COR-L47 (cell line): ENCODE measurements at regions not wholly inside any gene's neighbourhood (a gene's known extent, or its start where the extent isn't known, plus 50 kb on each side); places are given as distances from the start of the nearest gene placed in this dataset.
A peak's percentile ranks its signal among the peaks of the same experiment; 100 is the strongest.
"Not testable (repeated sequence)": the region's sequence is repeated elsewhere in the genome, so short reads cannot be mapped to it uniquely, and the experiment has no call there.

Source experiments
- DNase-seq: peaks from one replicate; lab custom pipeline; 2025; lab: John Stamatoyannopoulos, UW

DNA sequence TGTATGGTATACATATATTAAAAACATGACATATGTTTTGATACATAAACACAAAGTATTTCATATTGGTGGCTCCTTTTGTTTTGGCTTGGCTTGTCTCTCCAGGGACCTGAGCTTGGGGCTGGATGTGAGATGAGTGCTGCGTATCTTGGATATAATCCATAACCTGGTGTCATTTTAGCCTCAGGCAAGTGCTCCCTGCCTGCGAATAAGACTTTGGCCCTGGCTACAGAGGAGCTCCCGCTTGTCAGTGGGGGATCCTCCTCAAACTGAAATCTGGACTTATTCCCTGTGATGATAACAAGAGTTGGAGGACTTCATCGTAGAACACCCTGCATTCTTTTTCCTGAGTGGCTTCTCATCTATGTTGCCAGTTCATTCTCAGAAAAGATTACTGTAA lies 341.7 kb upstream of the CLINT1 start:
- DNase-seq = no peak

DNA sequence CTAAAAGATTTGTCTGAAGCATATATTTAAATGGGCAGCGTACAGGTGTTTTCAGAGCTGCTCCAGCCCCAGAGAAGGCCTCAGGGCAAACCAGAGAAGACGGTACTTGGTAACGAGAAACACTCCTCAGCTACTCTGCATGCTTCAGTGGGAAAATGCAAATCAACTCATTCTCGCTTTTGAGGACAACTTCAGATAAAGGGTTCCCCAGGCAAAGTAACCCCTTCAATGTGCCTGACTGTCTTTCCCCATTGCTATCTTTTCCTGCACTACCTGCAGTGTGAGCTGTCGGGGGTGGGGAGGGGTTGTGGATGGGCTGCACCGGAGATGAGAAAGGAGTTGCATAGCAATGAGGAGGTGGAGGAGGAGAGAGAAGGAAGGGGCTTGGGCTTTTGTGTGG lies 339.7 kb upstream of the CLINT1 start:
- no peak for DNase-seq

DNA sequence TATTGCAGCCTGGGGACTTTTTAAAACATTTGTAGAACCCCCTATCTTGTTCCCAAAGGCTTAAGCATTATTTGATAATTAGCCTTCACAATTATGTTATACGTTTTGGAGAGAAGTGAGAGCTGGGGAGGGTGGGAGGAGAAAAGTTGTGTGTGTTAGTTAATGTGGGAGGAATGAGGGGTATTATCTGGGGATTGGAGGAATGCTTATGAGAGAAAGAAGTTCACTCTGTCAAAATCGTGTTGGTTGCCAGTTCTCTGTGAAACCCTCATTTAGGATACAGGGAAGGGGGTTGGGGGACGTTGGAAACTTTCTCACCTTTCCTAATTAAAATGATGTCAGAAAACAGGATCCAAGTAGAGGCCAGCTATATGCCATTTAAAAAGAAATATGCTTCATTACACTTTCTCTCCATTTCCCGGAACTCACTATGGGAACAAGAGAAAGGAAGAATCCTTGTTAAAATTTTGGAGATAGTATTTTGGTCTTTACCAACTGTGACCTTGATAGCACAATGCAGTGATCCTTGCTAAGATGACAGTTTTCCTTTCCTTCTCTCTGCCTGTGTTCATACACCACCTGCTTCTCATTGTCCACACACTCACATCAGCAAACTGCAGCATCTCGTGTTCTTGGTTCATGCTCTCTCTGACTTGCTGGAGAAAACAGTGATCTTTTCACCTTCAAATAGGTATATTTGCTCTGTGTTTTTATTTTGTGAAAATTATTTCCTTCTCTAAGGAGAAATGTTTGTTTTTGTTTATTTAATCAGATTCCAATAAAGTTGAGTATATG lies 336.7 kb upstream of the CLINT1 start:
- no peak for DNase-seq

- no peak for DNase-seq
Observed at GRCh38 chr5:158194561-158194976, 335.6 kb upstream of the CLINT1 start.

DNA sequence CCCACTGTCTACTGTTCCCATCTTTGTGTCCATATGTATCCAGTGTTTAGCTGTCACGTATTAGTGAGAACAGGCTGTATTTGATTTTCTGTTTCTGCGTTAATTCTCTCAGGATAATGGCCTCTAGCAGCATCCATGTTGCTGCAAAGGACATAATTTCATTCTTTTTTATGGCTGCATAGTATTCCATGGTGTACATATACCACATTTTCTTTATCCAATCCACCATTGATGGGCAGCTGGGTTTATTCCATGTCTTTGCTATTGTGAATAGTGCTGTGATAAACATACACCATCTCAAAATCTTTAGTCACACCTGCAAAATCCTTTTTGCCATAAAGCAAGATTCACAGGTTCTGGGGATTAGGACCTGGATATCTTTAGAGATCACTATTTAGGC lies 334.4 kb upstream of the CLINT1 start:
- not testable (repeated sequence) for DNase-seq

DNA sequence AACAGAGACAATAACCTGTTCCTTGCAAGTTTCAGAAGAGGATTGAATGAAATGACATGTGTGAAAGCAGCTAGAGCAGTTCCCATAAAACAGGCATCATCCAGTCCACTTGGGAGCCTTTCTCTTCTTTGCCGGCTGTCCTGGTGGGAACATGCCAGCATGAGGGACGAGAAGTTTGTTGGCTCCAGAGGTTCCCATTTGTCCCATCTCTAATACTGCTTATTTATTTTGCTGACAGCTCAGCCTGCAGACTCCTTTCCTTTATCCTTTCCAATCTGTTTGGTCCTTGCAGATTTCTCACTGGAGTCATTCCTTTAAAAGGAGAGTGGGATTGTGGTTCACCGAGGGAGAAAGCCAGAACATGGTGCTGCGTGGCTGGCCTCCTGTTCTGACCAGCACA lies 321.5 kb upstream of the CLINT1 start:
- DNase-seq = no peak

DNA sequence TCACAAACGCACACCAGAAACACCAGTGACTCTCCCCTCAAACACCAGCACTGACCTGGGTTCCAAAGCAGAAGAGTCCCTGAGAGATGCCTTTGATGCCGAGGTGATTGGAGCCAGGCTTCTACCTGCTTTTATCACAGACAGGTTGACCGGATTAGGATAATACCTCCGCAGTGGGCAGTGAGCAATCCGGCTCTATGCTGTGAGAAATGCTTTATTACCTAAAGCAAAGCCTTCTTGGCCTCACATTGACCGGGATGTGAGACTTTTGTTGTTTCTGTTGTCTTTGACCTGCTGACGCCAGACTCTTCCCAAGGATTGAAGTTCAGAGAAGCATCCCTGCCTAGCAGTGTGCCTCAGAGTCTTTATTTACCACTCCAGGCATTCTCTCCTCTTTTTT lies 320.3 kb upstream of the CLINT1 start:
- DNase-seq = no peak

GRCh38 chr5:158178535-158178934 lies 319.6 kb upstream of the CLINT1 start:
- DNase-seq = no peak

DNA sequence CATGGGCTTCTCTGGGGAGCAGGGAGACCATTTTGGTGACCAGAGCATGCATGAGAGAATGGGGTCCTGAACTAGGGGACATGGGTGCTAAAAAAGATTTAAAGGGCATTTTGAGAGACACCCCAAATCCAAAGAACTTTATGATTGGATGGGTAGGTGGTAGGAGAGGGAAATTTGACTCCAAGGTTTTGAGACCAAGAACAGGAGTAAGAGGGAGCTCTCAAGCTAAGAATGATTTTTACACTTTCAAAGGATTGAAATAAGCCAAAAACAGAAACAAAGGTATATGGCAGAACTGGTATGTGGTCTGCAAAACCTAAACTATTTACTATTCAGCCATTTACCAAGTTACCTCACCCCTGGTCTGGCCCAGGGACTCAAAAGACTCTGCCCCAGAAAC lies 318.2 kb upstream of the CLINT1 start:
- no peak for DNase-seq

DNA sequence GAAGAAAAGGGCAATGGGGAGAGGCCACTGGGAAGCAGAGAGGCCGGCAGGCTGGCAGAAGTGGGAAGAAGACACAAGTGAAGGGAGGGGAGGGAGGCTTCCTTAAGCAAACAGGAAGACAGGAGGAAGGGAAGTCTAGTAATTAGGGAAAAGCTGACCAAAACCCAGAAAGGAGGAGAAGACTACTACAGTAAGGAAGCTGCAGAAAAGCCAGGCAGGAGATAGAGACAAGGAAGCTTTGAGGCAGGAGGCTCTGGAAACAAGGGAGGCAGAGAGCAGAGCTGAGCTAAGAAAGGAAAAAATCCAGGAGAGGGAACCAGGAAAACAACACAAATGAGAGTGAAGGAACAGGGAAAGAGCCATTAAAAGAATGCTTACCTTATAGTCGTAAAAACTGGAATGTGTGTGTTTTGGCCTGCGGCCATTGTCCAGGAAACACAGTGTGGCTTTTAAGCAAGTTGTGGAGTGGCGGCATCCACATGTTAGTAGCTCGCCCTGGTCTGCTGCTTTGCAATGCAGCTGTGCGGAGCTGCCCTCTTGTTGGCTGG lies 317.1 kb upstream of the CLINT1 start:
- no peak for DNase-seq

- DNase-seq = peak; percentile 41
Observed at GRCh38 chr5:158174918-158175851, 316.2 kb upstream of the CLINT1 start.

DNA sequence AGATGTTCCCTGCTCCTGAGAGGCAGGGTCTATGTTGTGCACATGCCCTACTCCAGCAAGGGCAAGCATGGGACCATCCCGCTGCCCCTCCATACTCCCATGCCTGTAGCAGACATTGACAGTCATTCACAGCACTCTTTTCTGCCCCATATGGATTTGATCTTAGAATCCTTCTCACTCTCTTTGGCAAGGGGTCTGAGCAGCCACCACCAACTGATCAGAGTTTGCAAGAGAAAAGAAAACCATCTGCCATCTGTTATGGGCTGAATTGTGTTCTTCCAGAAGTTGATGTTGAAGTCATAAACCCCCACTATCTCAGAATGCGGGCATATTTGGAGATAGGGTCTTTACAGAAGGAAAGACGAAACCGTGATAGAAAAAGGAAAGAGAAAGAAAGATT lies 315.1 kb upstream of the CLINT1 start:
- no peak for DNase-seq

DNA sequence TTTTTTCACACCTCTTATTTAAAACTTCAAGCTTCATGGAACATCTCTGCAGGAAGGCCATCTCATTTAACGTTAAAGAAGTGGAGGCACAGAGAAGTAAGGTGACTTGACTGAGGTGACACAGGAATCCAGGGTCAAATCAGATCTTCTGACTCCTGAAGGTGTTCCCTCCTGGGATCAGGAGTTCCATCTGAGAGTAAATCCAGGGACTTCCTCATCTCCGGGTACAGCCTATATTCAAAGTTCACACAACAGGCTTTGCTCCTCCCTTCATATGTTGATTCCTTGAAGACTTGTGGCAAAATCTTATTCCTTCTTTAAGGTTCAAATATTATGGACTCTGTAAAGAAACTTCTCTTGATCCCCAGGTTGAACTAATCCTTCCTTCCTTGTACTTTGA lies 313.1 kb upstream of the CLINT1 start:
- no peak for DNase-seq

DNA sequence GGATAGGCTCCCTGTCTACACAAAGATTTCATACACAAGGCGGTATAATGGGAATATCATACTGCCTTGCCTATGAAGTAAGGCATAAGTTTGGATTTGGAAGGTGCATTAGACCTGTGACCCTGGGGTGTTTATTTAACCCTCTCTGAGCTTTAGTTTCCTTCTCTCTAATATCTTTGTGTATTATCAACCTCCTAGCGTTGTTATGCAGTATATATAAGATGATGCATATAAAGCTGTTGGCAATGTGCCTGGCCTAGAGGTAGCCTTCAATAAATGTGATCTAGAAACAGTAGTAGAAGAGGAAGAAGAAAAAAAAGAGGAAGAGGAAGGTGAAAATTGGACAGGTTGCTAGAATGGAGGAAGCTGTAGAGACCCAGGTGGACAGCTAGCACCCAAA lies 311.6 kb upstream of the CLINT1 start:
- DNase-seq = no peak

DNA sequence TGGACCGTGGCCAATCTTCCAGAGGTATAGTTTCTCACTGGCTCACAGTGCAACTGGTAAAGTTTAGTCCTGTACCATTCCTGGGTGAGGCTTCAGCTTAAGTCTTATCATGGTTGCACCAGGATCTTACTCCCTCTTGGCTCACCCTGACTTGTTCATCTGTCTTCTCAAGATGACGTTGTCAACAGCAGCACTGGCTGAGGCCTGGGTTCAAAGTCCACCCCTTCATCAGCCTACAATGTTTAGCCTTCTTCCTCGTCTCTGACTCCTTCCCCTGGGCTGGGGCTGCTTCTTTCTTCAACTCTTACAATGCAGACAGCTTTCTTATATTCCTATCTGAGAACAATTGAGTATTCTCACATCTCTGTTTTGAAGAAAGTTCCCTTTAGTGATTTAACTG lies 311.1 kb upstream of the CLINT1 start:
- DNase-seq = no peak

- DNase-seq = no peak
Observed at GRCh38 chr5:158166424-158166823, 307.5 kb upstream of the CLINT1 start.

DNA sequence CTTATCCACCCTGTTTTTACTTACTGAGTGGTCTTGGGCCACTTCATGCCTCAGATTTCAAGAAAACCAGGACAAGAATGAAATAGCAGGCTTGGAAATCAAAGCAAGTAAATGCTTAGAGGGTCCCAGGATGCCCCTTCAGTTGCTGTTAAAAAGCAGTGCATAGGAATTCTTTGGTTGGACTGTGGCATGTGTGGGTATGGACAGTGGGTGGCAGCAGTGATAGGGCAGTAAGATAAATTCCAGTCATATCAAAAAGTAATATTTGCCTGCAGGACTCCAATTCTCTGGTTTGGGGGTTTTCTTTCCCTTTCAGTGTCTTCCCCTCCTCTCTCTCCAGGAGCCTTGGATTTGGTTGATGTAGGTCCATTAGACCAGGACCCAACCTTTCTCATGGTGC lies 306.7 kb upstream of the CLINT1 start:
- DNase-seq = no peak

DNA sequence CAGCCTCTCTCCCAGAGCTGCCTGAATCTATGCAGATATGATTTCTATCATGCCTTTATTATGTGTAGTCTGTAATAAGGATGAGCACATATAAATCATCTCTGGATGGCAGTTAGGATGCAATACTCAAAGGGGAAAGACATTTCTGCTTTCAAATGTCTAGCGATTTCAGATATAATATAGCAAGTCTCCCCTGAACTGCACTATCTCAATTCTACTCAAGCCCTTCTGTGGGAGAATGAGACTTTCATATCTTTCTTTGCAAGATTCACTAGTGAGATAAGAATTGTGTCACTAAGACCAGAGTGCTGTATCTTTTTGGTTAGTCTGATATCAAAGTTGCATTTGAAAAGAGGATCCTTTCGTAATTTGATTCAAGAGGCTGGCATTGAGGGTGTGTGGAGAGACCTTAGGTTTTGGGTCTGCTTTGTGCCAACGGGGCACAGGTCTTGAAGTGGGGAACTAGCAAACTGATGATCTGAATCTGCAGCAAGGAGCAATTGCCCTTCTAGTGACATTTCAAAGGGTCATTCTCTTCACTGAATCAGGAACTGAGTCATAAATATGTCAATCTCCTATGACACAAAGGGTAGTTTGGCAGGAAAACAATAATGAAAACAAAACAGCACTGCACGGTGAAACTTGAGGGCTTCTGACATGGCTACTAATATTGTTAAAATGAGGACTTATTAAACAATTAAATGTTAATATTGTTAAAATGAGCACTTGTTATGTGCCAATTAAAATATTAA lies 305.5 kb upstream of the CLINT1 start:
- DNase-seq = no peak

DNA sequence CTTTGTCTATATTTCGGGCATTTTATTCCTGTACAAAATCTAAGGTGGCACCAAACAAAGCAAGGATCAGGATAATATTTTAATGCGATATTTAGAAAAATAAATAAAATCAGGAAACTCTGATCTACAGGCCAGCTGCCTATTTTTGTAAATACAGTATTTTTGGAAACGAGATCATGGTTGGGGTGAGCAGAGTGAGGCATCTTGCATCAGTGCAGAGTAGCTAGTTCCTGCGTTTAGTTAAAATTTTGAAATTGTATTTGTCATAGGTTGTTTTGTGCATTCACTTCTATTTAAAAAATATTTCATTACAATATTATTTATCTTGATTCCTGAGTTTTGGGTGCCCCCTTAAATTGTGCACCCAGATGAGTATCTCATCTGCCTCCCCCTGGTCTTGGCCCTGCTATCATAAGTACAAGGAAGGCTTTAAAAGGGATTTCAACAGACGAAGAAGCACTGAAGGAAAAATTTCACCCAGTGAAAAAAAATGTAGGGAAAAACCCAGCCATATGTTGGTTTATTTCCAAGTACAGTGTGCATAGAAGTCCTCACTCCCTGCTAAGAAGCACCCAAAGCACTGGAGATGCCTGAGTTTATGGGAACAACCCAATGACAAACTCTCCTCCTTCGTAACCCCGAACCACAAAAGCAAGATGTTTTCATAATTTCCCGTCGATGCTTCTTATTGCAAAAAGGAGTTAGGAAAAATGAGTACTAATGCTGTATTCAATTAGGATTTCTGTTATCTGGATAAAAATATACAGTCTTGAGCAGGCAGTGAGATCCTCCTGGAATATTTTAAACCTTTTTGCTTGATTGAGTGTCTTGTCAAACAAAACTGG lies 304.7 kb upstream of the CLINT1 start:
- no peak for DNase-seq

DNA sequence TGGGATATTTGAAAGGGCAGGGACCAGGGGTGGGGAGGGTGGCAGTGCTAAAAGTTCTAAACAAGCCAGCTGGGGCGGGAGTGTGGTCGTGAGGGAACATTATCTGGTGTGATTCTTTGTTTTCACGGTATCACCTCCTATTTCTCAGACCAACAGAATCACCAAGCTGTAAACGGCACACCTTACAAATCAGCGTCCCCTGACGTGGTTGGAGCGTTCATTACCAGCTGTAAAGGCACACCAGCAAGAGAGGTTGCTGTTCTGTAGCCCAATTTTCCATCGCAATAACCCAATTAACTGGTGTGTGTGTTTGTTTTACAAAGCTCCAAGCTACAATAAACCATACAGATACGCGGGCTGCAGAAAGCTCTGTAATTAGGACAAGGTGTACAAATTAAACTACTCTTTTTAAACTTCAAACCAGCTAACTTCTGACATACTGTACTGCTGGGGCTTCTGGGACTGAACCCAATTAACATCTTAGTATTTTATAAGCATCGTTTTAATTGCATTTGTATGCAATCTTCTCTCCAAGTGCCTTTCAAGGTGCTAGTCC lies 303.6 kb upstream of the CLINT1 start:
- DNase-seq = no peak

- DNase-seq = no peak
Observed at GRCh38 chr5:158162026-158162425, 303.1 kb upstream of the CLINT1 start.
